Mesenchymal stem cell (in vitro differentiated cells and primary cell): ENCODE measurements at regions not wholly inside any gene's neighbourhood (a gene's known extent, or its start where the extent isn't known, plus 50 kb on each side); places are given as distances from the start of the nearest gene placed in this dataset.

ENCODE experiments used
- DNase-seq: peaks from one replicate; pipeline ENCODE4 v3.0.0-alpha.2; 2013
- H2AFZ ChIP-seq: one replicate; pipeline ENCODE4 v1.6.1; 2013; ENCODE audit warnings: low read depth, mild to moderate bottlenecking, control low read depth, inconsistent platforms, low read length, moderate library complexity
- H2AK5ac ChIP-seq: 2 replicates; pipeline ENCODE4 v1.6.1; 2013; ENCODE audit warnings: low read length, moderate library complexity, mild to moderate bottlenecking, inconsistent platforms; ENCODE audit not compliant: severe bottlenecking
- H2BK120ac ChIP-seq: one replicate; pipeline ENCODE4 v1.6.1; 2013; ENCODE audit warnings: low read depth, mild to moderate bottlenecking, inconsistent platforms, low read length, moderate library complexity
- H2BK12ac ChIP-seq, 2 experiments: one replicate each; pipeline ENCODE4 v1.6.1; 2013; ENCODE audit warnings: inconsistent platforms in 2 of 2, low read length in 2 of 2, mild to moderate bottlenecking in 2 of 2, moderate library complexity in 2 of 2, control low read depth in 1 of 2
- H2BK15ac ChIP-seq: one replicate; pipeline ENCODE4 v1.6.1; 2013; ENCODE audit warnings: mild to moderate bottlenecking, low read depth, inconsistent platforms; ENCODE audit not compliant: poor library complexity, severe bottlenecking
- H2BK5ac ChIP-seq: 2 replicates; pipeline ENCODE4 v1.6.1; 2013; ENCODE audit warnings: low read depth, mild to moderate bottlenecking, low read length, control low read depth, inconsistent platforms; ENCODE audit not compliant: poor library complexity, severe bottlenecking
- H3K14ac ChIP-seq, 2 experiments: one replicate each; pipeline ENCODE4 v1.6.1; 2013; ENCODE audit warnings: inconsistent platforms in 2 of 2, low read length in 2 of 2, control low read depth in 1 of 2, mild to moderate bottlenecking in 1 of 2, moderate library complexity in 1 of 2
- H3K18ac ChIP-seq, 2 experiments: one replicate each; pipeline ENCODE4 v1.6.1; 2013; ENCODE audit warnings: inconsistent platforms in 2 of 2, low read length in 2 of 2, control low read depth in 1 of 2, low read depth in 1 of 2, mild to moderate bottlenecking in 1 of 2
- H3K23ac ChIP-seq, 2 experiments: one replicate each; pipeline ENCODE4 v1.6.1; 2013; ENCODE audit warnings: inconsistent platforms in 2 of 2, low read length in 2 of 2, mild to moderate bottlenecking in 2 of 2, moderate library complexity in 2 of 2, control low read depth in 1 of 2
- H3K27ac ChIP-seq: 2 replicates; pipeline ENCODE4 v1.5.1; 2013; ENCODE audit warnings: mild to moderate bottlenecking, moderate library complexity, low read length, control low read depth, inconsistent platforms; ENCODE audit not compliant: poor library complexity, severe bottlenecking
- H3K27me3 ChIP-seq, 2 experiments: 2 replicates each; pipeline versions ENCODE4 v1.6.1 to v1.7.0; 2013; ENCODE audit warnings: low read length in 2 of 2, mild to moderate bottlenecking in 2 of 2, moderate library complexity in 2 of 2, control low read depth in 1 of 2, inconsistent platforms in 1 of 2; ENCODE audit not compliant: control insufficient read depth in 1 of 2, insufficient read depth in 1 of 2
- H3K36me3 ChIP-seq, 2 experiments: 2 replicates each; pipeline versions ENCODE4 v1.6.1 to v1.7.0; 2013; ENCODE audit warnings: low read length in 2 of 2, control low read depth in 1 of 2, inconsistent platforms in 1 of 2, low read depth in 1 of 2, mild to moderate bottlenecking in 1 of 2; ENCODE audit not compliant: insufficient read depth in 2 of 2, control insufficient read depth in 1 of 2
- H3K4ac ChIP-seq, 2 experiments: one replicate each; pipeline ENCODE4 v1.6.1; 2013; ENCODE audit warnings: inconsistent platforms in 2 of 2, low read length in 2 of 2, mild to moderate bottlenecking in 2 of 2, moderate library complexity in 2 of 2, control low read depth in 1 of 2, low read depth in 1 of 2
- H3K4me1 ChIP-seq: 2 replicates; pipeline ENCODE4 v1.6.1; 2013; ENCODE audit warnings: low read depth, low read length, control low read depth; ENCODE audit not compliant: control insufficient read depth, insufficient read depth
- H3K4me2 ChIP-seq: 2 replicates; pipeline ENCODE4 v1.6.1; 2013; ENCODE audit warnings: low read length, mild to moderate bottlenecking, inconsistent platforms; ENCODE audit not compliant: poor library complexity, severe bottlenecking
- H3K4me3 ChIP-seq, 2 experiments: 2 replicates each; pipeline versions ENCODE4 v1.5.1 to v1.7.0; 2013; ENCODE audit warnings: low read length in 2 of 2, mild to moderate bottlenecking in 2 of 2, control low read depth in 1 of 2, low read depth in 1 of 2; ENCODE audit not compliant: insufficient read depth in 1 of 2
- H3K79me1 ChIP-seq: replicated peaks from 2 replicates; pipeline ENCODE4 v1.6.1; 2013; ENCODE audit warnings: mild to moderate bottlenecking, control low read depth, low read length, inconsistent platforms; ENCODE audit not compliant: poor library complexity, severe bottlenecking
- H3K9ac ChIP-seq: 2 replicates; pipeline ENCODE4 v1.7.0; 2013; ENCODE audit warnings: mild to moderate bottlenecking, low read length, moderate library complexity
- H3K9me3 ChIP-seq: 2 replicates; pipeline ENCODE4 v1.7.0; 2013; ENCODE audit warnings: mild to moderate bottlenecking, low read length; ENCODE audit not compliant: control insufficient read depth
- H4K8ac ChIP-seq: one replicate; pipeline ENCODE4 v1.6.1; 2013; ENCODE audit warnings: inconsistent platforms, mild to moderate bottlenecking, low read length, moderate library complexity
- H4K91ac ChIP-seq: one replicate; pipeline ENCODE4 v1.6.1; 2013; ENCODE audit warnings: mild to moderate bottlenecking, low read length, inconsistent platforms
- WGBS: methylation state at CpG from one replicate; pipeline ENCODE4 v1.1.7; 2013; ENCODE audit warnings: mixed read lengths; 5-methylcytosine and 5-hydroxymethylcytosine counted together

DNA sequence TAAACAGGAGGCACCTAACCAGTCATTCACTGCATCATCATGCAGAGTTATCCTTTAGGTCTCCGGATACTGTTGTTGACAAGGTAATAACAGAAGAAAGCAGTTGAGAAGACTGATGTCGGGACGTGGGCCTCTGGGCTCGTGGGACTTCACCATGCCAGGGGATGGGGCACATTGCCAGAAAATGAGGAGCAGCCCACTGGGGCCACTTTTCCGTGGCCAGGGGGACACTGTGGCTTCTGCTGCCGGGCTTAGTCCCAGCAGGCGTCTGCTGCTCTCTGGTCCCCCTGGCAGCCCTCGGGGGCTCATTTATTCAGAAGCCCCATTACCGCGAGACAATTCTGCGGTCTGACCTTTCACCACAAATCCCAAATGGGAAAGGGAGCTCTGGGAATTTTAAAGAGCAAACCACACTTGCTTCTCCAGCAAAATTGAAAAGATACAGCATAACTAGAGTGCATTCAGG lies 201.2 kb downstream of the DAD1 start:
- H3K4me1 ChIP-seq, result peaks cover 14% of the 10 kb centered on the region
- H3K27ac ChIP-seq, result no peak overlapping the region
- H3K9ac ChIP-seq, result no peak overlapping the region
- no peaks in the 10 kb centered on the region for H3K79me1 ChIP-seq
- H3K23ac ChIP-seq, result no peak overlapping the region
- peaks cover 0 to 90% of the 10 kb centered on the region in 2 experiments for H3K27me3 ChIP-seq
- no peak overlapping the region for H2BK5ac ChIP-seq
- no peaks in the 10 kb centered on the region for H3K9me3 ChIP-seq
- no peaks in the 10 kb centered on the region for H3K36me3 ChIP-seq
- H2AFZ ChIP-seq, result no peak overlapping the region
- H2BK12ac ChIP-seq, result peak overlapping the region in 1 of 2 experiments; percentile 16
- no peak overlapping the region for H3K4me3 ChIP-seq
- H3K4ac ChIP-seq, result peak overlapping the region in 1 of 2 experiments; percentile 56
- H3K4me2 ChIP-seq, result no peak overlapping the region
- H2BK120ac ChIP-seq, result no peak overlapping the region
- no peak overlapping the region for H2BK15ac ChIP-seq
- H4K8ac ChIP-seq, result no peak overlapping the region
- H2AK5ac ChIP-seq, result peak overlapping the region; percentile 81
- H3K18ac ChIP-seq, result no peak overlapping the region
- 73% methylated on average over 11 of the region's 11 CpGs for WGBS
- DNase-seq, result no peak
- no peak overlapping the region for H3K14ac ChIP-seq
- H4K91ac ChIP-seq, result no peak overlapping the region

DNA sequence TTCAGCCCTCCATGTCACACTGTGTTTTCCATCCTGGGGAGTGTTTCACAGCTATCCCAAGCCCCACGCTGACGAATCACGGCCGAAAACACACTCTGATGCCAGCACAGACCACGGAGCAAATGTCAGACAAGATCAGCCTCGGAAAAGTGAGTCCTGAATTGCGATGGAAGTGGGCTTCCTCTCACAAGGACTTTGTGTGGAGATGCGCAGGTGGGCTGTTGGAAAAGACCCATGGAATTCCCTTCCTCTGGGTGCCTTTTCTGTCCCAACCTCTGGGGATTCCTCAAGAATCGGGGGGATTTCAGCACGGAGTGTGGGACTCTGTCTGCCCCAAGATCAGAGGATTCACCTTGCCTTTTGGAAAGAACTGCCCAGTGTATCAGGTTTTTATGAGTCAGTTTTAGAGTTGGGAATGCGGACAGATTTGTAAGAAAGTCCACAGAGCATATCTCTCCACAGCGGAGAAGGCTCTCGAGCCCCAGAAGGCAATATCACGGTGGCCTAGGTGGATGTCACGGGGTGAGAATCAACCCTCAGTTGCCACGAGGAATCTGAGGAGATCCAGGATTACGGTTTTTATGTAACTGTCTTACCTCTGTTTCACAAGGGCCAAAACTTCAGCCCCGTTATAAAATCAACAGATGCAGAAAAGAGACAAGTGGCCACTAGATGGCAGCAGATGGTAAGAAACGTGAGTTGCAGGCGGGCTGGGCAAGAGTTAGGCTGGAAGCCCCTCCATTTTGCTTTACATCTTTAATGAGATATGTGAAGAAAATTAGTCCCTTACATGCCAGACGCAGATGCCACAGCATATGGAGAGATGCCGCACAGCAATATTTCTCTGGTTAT lies 201.9 kb downstream of the DAD1 start:
- Histone ChIP-seq H3K18ac (no peak overlapping the region), H2BK5ac (no peak overlapping the region), H4K91ac (no peak overlapping the region), H4K8ac (no peak overlapping the region), H3K4me1 (peaks cover 14% of the 10 kb centered on the region), H3K9me3 (no peaks in the 10 kb centered on the region), H3K27ac (no peak overlapping the region), H3K27me3 (peaks cover 0 to 91% of the 10 kb centered on the region in 2 experiments), H2BK12ac (no peak overlapping the region), H3K4me3 (no peak overlapping the region), H3K4me2 (no peak overlapping the region), H3K23ac (no peak overlapping the region), H3K4ac (no peak overlapping the region), H3K14ac (no peak overlapping the region), H3K9ac (no peak overlapping the region), H3K79me1 (no peaks in the 10 kb centered on the region), H2AFZ (no peak overlapping the region), H2BK15ac (peak overlapping the region; percentile 17), H2BK120ac (no peak overlapping the region), H3K36me3 (no peaks in the 10 kb centered on the region), H2AK5ac (no peak overlapping the region)
- peak; percentile 75 for DNase-seq
- 57% methylated on average over 21 of the region's 22 CpGs for WGBS

DNA sequence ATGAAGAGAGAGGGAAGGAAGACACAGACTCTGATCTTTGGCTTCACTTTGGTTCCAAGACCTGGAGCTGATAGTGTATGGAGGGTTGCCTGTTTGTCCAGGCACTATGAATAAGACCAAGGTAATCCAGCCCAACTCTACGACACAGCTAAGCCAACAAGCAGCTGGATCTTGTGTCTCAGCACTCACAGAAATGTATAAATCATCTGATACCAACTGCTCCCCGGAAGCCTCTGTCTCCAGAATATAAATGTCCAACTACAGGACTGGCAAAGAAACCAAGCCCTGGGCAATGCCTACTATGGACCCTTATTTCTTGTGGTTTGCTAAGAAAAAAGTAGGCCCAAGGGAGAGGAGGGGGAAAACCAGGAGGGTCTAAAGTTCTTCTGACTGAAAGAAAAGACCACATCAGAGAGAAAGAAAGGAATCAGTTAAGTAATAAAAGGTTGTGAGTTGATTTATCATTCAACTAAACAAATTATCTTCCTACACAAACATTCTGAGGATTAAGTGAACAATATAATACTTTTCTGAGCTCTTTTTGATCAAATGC lies 204.0 kb downstream of the DAD1 start:
- no peak overlapping the region for H2BK12ac ChIP-seq
- H3K23ac ChIP-seq, result no peak overlapping the region
- H4K8ac ChIP-seq, result no peak overlapping the region
- H3K4me2 ChIP-seq, result no peak overlapping the region
- DNase-seq, result no peak
- H2BK5ac ChIP-seq, result no peak overlapping the region
- peaks cover 17% of the 10 kb centered on the region for H3K4me1 ChIP-seq
- no peaks in the 10 kb centered on the region for H3K36me3 ChIP-seq
- no peak overlapping the region for H3K4me3 ChIP-seq
- H2BK120ac ChIP-seq, result no peak overlapping the region
- peaks cover 0 to 80% of the 10 kb centered on the region in 2 experiments for H3K27me3 ChIP-seq
- 87% methylated on average over 2 of the region's 2 CpGs for WGBS
- H2AK5ac ChIP-seq, result no peak overlapping the region
- no peak overlapping the region for H3K9ac ChIP-seq
- H2BK15ac ChIP-seq, result no peak overlapping the region
- H4K91ac ChIP-seq, result no peak overlapping the region
- no peak overlapping the region for H3K18ac ChIP-seq
- no peaks in the 10 kb centered on the region for H3K79me1 ChIP-seq
- no peak overlapping the region for H3K4ac ChIP-seq
- H3K14ac ChIP-seq, result no peak overlapping the region
- H3K9me3 ChIP-seq, result no peaks in the 10 kb centered on the region
- H3K27ac ChIP-seq, result no peak overlapping the region
- H2AFZ ChIP-seq, result no peak overlapping the region

GRCh38 chr14:22384167-22384549 lies 204.9 kb downstream of the DAD1 start:
- Histone ChIP-seq H2AFZ (no peak overlapping the region), H2AK5ac (peak overlapping the region; percentile 57), H4K8ac (no peak overlapping the region), H2BK12ac (no peak overlapping the region), H3K18ac (no peak overlapping the region), H3K4me1 (peaks cover 12% of the 10 kb centered on the region), H3K27me3 (peaks cover 0 to 72% of the 10 kb centered on the region in 2 experiments), H3K4me3 (no peak overlapping the region), H4K91ac (no peak overlapping the region), H3K4me2 (no peak overlapping the region), H3K23ac (no peak overlapping the region), H3K27ac (no peak overlapping the region), H3K79me1 (no peaks in the 10 kb centered on the region), H2BK120ac (no peak overlapping the region), H3K14ac (no peak overlapping the region), H3K36me3 (no peaks in the 10 kb centered on the region), H2BK5ac (no peak overlapping the region), H3K9ac (no peak overlapping the region), H3K9me3 (no peaks in the 10 kb centered on the region), H2BK15ac (no peak overlapping the region), H3K4ac (no peak overlapping the region)
- WGBS, result 88% methylated on average over 1 of the region's 2 CpGs
- DNase-seq, result no peak
